H1 (cell line): ENCODE measurements at regions not wholly inside any gene's neighbourhood (a gene's known extent, or its start where the extent isn't known, plus 50 kb on each side); places are given as distances from the start of the nearest gene placed in this dataset.

ENCODE experiments used
- CTBP2 ChIP-seq: IDR thresholded peaks from 2 replicates; pipeline ENCODE4 v1.7.0; 2011; ENCODE audit warnings: borderline replicate concordance, mild to moderate bottlenecking, moderate library complexity, mixed read lengths, low read length; ENCODE audit not compliant: insufficient read depth, insufficient read length
- RXRA ChIP-seq: IDR thresholded peaks from 2 replicates; pipeline ENCODE4 v1.6.1; 2011; ENCODE audit warnings: low read depth, mild to moderate bottlenecking, low read length, moderate library complexity; ENCODE audit not compliant: insufficient read depth
- TEAD4 ChIP-seq: IDR thresholded peaks from 2 replicates; pipeline ENCODE4 v1.6.1; 2012; ENCODE audit warnings: low read depth, low read length, inconsistent platforms, mixed read lengths

DNA sequence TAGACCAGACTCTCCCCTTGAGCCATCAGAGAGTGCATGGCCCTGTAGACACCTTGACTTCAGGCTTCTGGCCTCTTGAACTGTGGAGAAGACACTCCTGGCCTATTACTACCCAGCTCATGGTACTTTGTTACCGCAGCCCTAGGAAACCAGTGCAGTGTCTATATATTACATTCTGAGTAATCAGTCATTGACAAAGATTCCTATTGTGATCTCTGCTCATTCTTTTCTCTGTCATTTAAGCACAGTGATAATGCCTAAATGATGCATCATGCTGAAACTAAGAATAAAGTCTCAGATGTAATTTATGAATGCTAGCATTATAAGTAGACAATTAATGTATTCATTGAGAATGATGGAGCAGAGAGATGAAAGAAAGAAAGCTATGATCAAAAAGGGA is 603.5 kb downstream of the SOCS6 start (continued):
- no peak for TF ChIP-seq TEAD4
- TF ChIP-seq RXRA = no peak
- TF ChIP-seq CTBP2 = no peak
